ENCODE measurements at regions not wholly inside any gene's neighbourhood (a gene's known extent, or its start where the extent isn't known, plus 50 kb on each side); places are given as distances from the start of the nearest gene placed in this dataset.
A peak's percentile ranks its signal among the peaks of the same experiment; 100 is the strongest.
"Not testable (repeated sequence)": the region's sequence is repeated elsewhere in the genome, so short reads cannot be mapped to it uniquely, and the experiment has no call there.

GRCh38 chr6:69578361-69578890, 218.4 kb downstream of the LMBRD1 start:
- no peak for TF ChIP-seq JUND (IDR thresholded peaks at IDR 0.05; ENCODE audit: low read depth)
- DNase-seq (ENCODE audit: low read depth in 1 of 2, low spot score in 1 of 2) = no peak
- in situ Hi-C loops (cut with HindIII; ENCODE audit: low pct_unique_long_range_greater_than_20kb, low sequenced_read_pairs) = no loop called here

DNA sequence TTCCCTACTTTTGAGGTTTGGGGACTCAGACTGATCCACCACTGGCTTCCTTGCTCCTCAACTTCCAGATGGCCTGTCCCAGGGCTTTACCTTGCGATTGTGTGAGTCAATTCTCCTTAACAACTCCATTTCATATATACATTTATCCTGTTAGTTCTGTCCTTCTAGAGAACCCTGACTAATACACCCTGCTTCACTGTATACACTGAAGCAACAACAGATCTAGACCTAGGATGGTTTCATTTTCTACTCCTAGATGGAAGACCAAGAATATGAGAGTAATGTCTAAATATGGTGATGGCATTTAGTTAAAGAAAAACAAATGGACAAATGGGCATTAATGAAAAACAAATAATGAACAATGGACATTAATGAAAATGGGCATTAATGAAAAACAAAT, 225.6 kb downstream of the LMBRD1 start:
- in situ Hi-C loops (cut with HindIII; ENCODE audit: low pct_unique_long_range_greater_than_20kb, low sequenced_read_pairs) = no loop called here
- TF ChIP-seq JUND (IDR thresholded peaks at IDR 0.05; ENCODE audit: low read depth) = no peak
- DNase-seq (ENCODE audit: low read depth in 1 of 2, low spot score in 1 of 2) = no peak

DNA sequence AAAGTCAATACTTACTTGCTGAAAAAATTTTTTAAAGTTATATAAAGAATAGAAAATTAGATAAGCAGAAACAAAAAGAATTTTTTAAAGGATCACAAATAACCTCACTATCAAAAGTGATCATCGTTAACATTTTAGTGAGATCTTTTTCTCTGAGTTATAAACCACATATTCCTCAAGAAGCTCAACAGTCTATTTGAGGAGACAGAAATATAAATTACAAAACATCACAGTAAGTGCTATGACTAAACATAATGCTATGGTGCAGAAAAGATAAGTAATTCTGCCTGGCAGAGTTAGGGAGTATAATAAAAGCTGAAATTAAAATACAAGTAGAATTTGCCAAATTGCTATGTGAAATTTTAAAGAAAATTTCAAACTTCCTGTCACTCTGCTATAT, 226.7 kb downstream of the LMBRD1 start:
- in situ Hi-C loops (cut with HindIII; ENCODE audit: low pct_unique_long_range_greater_than_20kb, low sequenced_read_pairs) = no loop called here
- TF ChIP-seq JUND (IDR thresholded peaks at IDR 0.05; ENCODE audit: low read depth) = no peak

DNA sequence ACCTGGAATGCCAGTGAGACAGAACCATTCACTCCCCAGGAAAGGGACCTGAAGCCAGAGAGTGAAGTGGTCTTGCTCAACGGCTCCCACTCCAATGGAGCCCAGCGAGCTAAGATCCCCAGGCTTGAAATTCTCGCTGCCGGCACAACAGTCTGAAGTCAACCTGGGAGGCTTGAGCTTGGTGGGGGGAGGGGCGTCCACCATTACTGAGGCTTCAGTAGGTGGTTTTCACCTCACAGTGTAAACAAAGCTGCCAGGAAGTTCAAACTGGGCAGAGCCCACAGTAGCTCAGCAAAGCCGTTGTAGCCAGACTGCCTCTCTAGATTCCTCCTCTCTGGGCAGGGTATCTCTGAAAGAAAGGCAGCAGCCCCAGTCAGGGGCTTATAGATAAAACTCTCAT, 236.2 kb downstream of the LMBRD1 start:
- DNase-seq (ENCODE audit: low read depth in 1 of 2, low spot score in 1 of 2); in situ Hi-C loops (cut with HindIII; ENCODE audit: low pct_unique_long_range_greater_than_20kb, low sequenced_read_pairs): not testable (repeated sequence)

More for the DNA sequence above, 226.7 kb downstream of the LMBRD1 start:
- no peak for DNase-seq (ENCODE audit: low read depth in 1 of 2, low spot score in 1 of 2)

DNA sequence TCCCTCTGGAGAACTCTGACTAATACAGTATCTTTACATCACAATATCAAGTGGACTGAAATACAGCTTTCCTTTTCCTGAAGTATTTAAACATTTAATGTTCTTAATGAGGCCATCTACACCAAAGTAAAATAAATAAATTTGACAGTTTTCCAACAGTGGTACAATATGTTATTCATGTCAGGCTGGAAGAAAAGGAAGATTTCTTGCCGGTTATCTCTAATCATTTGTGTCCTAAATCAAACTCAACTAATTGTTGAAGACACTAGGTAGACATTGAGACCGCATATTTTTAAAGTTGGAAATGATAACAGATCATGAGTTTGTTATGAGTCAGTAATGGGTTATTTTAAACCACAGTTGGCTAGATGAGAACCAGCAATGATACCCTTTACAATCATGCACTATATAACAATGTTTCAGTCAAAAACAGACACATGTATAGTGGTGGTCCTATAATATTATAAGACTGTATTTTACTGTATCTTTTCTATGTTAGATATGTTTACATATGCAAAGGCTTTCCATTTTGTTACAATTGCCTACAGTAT, 241.6 kb downstream of the LMBRD1 start:
- no peak for DNase-seq (ENCODE audit: low read depth in 1 of 2, low spot score in 1 of 2)
- no peak for TF ChIP-seq JUND (IDR thresholded peaks at IDR 0.05; ENCODE audit: low read depth)
- in situ Hi-C loops (cut with HindIII; ENCODE audit: low pct_unique_long_range_greater_than_20kb, low sequenced_read_pairs) = no loop called here

DNA sequence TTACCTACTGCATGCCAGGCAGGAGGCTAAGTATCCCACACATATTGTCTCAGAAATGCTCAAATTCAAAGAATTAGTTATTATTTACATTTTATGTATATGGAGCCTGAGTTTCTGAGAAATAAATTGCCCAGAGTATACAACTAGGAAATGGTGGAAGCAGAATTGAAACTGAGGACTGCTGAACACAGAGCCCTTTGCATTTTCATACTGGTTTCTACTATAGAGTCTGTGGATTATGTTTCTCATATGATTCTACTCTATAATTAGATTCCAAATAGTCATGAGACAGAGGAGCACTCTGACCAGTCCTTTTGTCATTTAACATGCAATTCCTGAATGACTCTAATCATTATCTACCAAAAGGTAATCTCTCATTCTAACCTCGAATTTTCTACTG, 254.3 kb downstream of the LMBRD1 start:
- in situ Hi-C loops (cut with HindIII; ENCODE audit: low pct_unique_long_range_greater_than_20kb, low sequenced_read_pairs) = no loop called here
- no peak for DNase-seq (ENCODE audit: low read depth in 1 of 2, low spot score in 1 of 2)

GRCh38 chr6:69527921-69528476, 268.8 kb downstream of the LMBRD1 start:
- no peak for TF ChIP-seq JUND (IDR thresholded peaks at IDR 0.05; ENCODE audit: low read depth)
- in situ Hi-C loops (cut with HindIII; ENCODE audit: low pct_unique_long_range_greater_than_20kb, low sequenced_read_pairs) = no loop called here
- no peak for DNase-seq (ENCODE audit: low read depth in 1 of 2, low spot score in 1 of 2)

More for the DNA sequence above, 254.3 kb downstream of the LMBRD1 start:
- no peak for TF ChIP-seq JUND (IDR thresholded peaks at IDR 0.05; ENCODE audit: low read depth)

DNA sequence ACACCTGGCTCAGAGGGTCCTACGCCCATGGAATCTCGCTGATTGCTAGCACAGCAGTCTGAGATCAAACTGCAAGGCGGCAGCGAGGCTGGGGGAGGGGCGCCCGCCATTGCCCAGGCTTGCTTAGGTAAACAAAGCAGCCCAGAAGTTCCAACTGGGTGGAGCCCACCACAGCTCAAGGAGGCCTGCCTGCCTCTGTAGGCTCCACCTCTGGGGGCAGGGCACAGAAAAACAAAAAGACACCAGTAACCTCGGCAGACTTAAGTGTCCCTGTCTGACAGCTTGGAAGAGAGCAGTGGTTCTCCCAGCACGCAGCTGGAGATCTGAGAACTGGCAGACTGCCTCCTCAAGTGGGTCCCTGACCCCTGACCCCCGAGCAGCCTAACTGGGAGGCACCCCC, 281.3 kb downstream of the LMBRD1 start:
- in situ Hi-C loops (cut with HindIII; ENCODE audit: low pct_unique_long_range_greater_than_20kb, low sequenced_read_pairs) = not testable (repeated sequence)
- DNase-seq (ENCODE audit: low read depth in 1 of 2, low spot score in 1 of 2) = peak in 1 of 2 experiments; percentile 25

DNA sequence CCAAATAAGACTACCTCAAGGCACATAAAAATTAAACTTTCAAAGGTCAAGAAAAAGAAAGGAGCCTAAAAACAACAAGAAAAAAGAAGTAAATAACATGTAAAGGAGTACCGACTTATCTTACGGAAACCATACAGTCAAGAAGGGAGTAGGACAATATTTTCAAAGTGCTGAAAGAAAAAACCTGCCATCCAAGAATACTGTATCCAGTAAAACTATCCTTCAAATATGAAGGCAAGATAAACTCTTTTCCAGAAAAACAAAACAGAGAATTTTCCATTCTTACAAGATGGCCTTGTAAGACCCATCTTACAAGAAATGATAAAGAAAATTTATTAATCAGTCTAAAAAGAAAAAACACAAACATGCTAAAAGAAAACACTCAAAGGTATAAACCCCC, 302.2 kb downstream of the LMBRD1 start:
- no peak for TF ChIP-seq JUND (IDR thresholded peaks at IDR 0.05; ENCODE audit: low read depth)
- DNase-seq (ENCODE audit: low read depth in 1 of 2, low spot score in 1 of 2) = no peak
- in situ Hi-C loops (cut with HindIII; ENCODE audit: low pct_unique_long_range_greater_than_20kb, low sequenced_read_pairs) = no loop called here

DNA sequence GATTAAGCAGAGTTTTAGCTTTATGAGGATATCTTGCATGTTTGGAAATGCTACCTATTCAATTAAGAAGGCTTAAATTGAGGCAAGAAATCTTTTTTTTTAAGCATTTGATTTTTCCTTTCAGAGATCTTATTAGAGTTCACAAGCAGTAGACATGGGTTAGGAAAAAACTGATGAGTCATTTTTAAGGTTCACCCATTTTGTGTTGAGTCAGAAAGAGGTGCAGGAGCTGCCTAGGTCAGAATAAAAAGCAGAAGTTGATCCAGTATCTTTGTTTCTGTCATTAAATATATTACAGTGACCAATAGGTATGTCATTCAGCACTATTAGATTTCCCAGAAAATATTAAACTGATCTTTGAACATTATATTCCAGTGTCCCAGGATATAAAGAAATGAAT, 306.8 kb downstream of the LMBRD1 start:
- TF ChIP-seq JUND (IDR thresholded peaks at IDR 0.05; ENCODE audit: low read depth) = no peak
- no peak for DNase-seq (ENCODE audit: low read depth in 1 of 2, low spot score in 1 of 2)
- in situ Hi-C loops (cut with HindIII; ENCODE audit: low pct_unique_long_range_greater_than_20kb, low sequenced_read_pairs) = no loop called here

- in situ Hi-C loops (cut with HindIII; ENCODE audit: low pct_unique_long_range_greater_than_20kb, low sequenced_read_pairs) = no loop called here
- TF ChIP-seq JUND (IDR thresholded peaks at IDR 0.05; ENCODE audit: low read depth) = no peak
- DNase-seq (ENCODE audit: low read depth in 1 of 2, low spot score in 1 of 2) = no peak
Observed at GRCh38 chr6:69487688-69488087, 309.1 kb downstream of the LMBRD1 start.

DNA sequence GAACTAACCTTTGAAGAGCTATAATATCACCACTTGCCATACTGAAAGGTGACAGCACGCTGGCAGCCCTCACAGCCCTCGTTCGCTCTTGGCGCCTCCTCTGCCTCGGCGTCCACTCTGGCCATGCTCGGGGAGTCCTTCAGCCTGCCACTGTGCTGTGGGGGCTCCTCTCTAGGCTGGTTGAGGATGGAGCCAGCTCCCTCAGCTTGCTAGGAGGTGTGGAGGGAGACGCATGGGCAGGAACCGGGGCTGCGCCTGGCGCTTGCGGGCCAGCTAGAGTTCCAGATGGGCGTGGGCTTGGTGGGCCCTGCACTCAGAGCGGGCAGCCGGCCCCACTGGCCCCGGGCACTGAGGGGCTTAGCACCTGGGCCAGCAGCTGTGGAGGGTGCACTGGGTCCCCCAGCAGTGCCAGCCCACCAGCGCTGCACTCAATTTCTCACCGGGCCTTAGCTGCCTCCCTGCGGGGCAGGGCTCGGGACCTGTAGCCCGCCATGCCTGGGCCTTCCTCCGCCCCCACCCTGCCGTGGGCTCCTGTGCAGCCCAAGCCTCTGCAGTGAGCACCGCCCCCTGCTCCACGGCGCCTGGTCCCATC, 329.7 kb downstream of the LMBRD1 start:
- in situ Hi-C loops (cut with HindIII; ENCODE audit: low pct_unique_long_range_greater_than_20kb, low sequenced_read_pairs) = no loop called here

DNA sequence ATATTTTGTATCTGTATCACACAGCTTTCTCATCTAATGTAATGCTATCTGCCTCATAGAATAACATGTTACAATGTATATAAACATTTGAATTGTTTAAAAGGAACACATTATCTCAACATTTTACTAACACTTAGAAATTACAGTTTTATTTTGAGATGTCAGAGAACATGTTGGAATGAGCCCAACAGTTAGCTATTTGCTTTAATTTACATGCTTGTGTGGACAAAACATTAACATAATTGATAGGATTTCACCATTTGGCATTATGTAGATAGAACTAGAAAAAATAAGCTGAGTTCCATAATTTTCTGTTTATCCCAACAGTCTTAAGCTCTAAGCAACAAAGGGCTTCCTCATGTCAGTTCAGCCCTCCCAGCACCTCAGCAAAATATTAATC, 330.9 kb downstream of the LMBRD1 start:
- no peak for TF ChIP-seq JUND (IDR thresholded peaks at IDR 0.05; ENCODE audit: low read depth)
- in situ Hi-C loops (cut with HindIII; ENCODE audit: low pct_unique_long_range_greater_than_20kb, low sequenced_read_pairs) = no loop called here

More for the DNA sequence above, 329.7 kb downstream of the LMBRD1 start:
- no peak for DNase-seq (ENCODE audit: low read depth in 1 of 2, low spot score in 1 of 2)
- TF ChIP-seq JUND (IDR thresholded peaks at IDR 0.05; ENCODE audit: low read depth) = no peak

More for the DNA sequence above, 330.9 kb downstream of the LMBRD1 start:
- no peak for DNase-seq (ENCODE audit: low read depth in 1 of 2, low spot score in 1 of 2)
